Esophagus squamous epithelium (tissue), 4 donors: ENCODE measurements at regions not wholly inside any gene's neighbourhood (a gene's known extent, or its start where the extent isn't known, plus 50 kb on each side); places are given as distances from the start of the nearest gene placed in this dataset.

Source experiments
- POLR2A ChIP-seq, 4 donors: fragments of 450-650 bp; IDR thresholded peaks; one replicate each; pipeline ENCODE4 v1.6.1; 2017; ENCODE audit warnings: antibody characterized with exemption in 4 of 4, mild to moderate bottlenecking in 4 of 4, moderate library complexity in 3 of 4
- TF ChIP-seq, protein P1 (sequence below), 6 experiments: fragments of 450-650 bp in 4 of 6; fragments of 200-600 bp in 2 of 6; sonication (generic) in 2 of 6; IDR thresholded peaks; one replicate each; pipeline ENCODE4 v1.5.1; 2016 to 2019; ENCODE audit warnings: antibody characterized with exemption in 6 of 6, mild to moderate bottlenecking in 4 of 6, moderate library complexity in 4 of 6

DNA sequence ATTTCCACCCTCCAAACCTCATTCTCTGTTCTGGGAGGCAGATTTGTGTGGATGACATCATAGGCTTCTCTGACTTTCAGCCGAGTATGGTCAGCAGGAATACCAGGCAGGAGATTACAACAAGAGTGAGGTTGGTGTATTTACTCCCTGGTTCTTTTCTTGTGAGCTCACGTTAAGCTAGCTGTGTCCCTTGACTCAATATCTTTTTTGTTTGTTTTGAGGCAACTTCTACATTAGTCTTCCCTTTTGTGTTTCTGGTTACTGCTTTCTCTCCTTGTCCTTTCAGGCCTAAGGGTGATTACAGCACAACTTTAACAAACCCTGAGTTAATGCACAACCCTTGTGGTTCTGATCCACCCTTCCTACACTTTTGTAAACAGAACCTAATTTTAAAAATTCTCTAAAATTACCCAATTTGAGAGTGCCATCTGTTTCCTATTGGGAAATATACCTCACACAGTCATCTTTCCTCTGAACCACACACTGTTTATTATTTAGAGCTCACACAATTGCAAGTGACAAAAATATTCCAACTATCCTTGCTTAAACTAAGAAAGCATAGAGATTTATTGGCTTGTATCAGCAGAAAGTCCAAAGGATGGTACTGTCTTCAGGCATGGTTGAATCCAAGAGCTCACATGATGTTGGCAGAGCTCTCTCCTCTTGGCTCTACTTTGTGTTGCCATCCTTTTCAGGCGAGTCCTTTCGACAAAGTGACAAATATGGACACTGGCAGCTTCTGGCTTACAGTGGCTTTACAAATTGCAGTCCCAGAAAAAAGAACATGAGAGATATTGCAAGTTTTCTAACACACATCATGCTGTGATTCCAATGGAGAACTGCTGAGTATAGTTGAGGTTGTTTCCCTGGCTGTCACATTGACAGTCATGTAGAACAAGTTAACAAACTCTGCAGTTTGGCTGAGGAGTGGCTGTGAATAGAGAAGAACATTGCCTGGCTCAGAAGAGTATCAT is 150.5 kb upstream of the DDIT4L start:
- TF ChIP-seq, protein P1, sequence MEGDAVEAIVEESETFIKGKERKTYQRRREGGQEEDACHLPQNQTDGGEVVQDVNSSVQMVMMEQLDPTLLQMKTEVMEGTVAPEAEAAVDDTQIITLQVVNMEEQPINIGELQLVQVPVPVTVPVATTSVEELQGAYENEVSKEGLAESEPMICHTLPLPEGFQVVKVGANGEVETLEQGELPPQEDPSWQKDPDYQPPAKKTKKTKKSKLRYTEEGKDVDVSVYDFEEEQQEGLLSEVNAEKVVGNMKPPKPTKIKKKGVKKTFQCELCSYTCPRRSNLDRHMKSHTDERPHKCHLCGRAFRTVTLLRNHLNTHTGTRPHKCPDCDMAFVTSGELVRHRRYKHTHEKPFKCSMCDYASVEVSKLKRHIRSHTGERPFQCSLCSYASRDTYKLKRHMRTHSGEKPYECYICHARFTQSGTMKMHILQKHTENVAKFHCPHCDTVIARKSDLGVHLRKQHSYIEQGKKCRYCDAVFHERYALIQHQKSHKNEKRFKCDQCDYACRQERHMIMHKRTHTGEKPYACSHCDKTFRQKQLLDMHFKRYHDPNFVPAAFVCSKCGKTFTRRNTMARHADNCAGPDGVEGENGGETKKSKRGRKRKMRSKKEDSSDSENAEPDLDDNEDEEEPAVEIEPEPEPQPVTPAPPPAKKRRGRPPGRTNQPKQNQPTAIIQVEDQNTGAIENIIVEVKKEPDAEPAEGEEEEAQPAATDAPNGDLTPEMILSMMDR (IDR thresholded peaks at IDR 0.05): no peak
- TF ChIP-seq POLR2A (IDR thresholded peaks at IDR 0.05): no peak
